NCI-H526 (cell line): ENCODE measurements at regions not wholly inside any gene's neighbourhood (a gene's known extent, or its start where the extent isn't known, plus 50 kb on each side); places are given as distances from the start of the nearest gene placed in this dataset.

Source experiments
- DNase-seq, 2 experiments: peaks; one replicate each; lab custom pipeline; 2025; lab: John Stamatoyannopoulos, UW

DNA sequence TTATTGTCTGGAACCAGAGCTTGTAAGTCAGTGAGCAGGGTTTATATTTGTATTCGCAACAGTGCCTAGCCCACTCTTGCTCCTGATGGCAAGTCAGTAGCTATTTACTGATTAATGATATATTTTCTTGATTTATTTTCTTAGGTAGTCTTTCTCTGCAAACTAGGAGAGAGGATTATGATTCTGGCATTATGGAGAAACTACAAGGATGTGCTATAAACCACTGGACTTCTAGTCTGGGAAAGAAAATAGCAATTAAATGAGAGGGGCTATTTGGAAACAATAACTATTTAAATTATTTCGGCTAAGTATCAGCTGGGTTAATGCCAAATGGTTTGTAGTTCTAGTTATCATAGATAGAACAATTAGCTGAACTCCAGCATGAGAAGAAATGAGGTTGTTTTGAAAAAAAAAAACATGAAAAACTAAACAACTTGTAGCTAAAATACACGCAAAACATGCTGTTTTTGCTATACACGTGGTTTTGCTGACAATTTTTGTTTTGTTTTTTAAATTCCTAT lies 304.9 kb upstream of the TCF21 start:
- DNase-seq: no peak

DNA sequence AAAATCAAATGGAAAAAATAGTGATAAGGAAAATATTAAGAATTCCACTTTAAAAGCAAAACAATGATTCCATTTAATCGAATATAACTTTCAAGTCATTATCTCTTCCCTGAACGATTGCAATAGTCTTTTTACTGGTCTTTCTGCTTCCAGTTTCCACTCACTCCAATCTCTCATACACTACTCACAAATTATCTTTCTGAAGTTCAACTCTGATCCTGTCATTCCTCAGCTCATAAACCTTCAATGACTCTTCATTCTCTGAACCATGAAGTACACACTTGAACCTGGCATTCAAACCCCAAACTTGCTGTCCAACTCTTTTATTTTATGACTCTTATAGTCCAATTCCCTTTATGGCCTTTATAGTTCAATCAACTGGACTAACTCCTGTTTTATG lies 304.1 kb upstream of the TCF21 start:
- DNase-seq: no peak

GRCh38 chr6:133585978-133586377 lies 302.9 kb upstream of the TCF21 start:
- DNase-seq: no peak

GRCh38 chr6:133587546-133588160 lies 301.3 kb upstream of the TCF21 start:
- no peak for DNase-seq

DNA sequence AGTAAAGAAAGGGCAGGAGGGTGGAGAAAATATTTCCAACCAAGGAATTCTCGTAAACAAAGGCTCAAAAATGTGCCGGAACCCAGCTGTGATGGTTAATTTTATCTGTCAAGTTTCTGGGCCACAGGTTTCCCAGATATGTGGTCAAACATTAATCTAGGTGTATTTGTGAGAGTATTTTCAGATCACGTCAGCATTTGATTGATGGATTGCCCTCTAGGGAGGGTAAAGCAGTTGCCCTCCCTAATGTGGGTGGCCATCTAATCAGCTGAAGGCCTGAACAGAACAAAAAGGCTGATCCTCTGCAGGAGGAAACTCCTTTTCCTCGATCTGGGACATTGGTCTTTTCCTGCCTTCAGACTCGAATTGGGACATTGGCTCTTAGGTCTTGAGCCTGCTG lies 298.7 kb upstream of the TCF21 start:
- DNase-seq: no peak

- no peak for DNase-seq
Observed at GRCh38 chr6:133590814-133591213, 298.1 kb upstream of the TCF21 start.

DNA sequence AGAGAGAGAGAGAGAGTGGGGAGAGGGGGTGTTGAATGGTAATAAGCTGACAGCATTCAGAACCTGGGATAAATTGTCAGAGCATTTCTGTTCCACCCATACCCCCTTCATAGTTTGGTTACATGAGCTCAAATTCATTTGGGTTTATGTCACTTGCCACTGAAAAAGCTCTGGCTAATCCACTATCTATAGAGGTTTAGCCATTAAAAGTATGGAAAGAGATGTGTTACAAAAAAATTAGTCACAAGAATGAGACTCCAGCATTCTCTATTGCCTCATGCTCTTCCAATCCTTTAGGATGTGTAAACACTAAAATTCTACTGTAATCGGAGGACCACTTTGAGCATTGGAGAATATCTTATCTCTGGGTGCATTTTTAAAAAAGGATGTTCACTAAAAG lies 297.6 kb upstream of the TCF21 start:
- DNase-seq: no peak

GRCh38 chr6:133594652-133595110 lies 294.2 kb upstream of the TCF21 start:
- no peak for DNase-seq

DNA sequence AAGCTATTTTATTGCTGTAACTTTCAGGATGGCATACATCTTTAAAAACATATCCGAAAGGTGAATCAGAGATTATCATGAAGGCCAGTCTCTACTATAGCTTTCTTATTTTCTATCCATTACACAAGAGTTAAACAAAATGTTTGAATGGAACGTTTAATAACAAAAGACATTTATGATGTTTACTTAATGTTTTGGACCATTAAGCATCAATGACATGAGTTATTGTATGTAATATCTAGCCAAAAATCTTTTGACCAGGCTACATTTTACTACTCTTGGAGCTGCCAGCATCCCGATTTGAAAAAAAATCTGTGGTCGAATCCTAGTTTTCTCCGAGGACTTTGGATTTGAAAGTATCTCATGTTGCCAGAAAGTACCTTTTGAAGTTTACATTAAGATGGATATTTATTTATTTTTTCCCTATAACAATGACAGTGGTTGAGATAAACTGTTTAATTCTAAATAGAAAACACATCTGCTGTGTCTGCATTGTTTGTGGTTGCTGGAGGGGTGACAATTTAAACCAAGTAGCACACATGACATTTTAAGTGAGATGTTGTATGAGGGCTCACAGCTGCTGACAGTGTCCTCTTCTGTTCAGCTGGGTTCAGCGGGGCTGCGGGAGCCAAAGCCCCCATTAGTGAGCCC lies 293.7 kb upstream of the TCF21 start:
- DNase-seq: no peak

DNA sequence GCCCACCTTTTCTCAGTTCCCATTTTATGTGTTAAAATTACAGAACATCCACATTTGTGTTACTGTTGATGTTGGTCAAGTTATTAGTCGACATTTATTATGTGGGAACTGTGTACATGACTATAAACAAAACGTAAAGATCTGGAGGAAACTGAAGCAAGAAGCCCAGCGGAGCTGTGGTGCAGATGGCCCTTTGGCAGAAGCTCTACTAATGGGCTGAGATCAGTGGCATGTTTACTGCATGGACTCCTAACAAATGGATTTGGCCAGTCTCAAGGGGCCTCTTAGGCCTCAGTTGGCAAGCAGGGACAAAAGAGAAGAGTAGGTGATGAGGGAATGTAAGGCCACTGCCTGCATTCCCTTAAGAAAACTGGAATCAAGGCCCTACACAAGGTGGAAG lies 282.1 kb upstream of the TCF21 start:
- DNase-seq: no peak

DNA sequence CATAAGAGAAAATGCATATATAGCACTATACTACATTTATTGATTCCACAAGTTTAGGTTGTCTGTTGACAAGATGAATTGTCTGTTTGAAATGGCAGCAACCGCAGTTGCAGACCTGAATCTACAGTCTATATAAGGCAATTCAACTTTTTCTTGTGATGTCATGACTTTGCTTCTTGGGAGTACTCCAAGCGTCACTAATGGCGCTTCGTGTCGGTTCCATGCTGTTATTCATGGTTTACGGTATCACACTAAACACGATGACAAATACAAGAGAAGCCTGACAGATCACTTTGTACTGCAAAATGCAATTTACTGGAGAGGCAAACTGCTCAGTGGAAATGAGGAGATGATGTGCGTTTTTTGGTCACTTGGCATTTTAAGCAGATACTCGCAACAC lies 280.3 kb upstream of the TCF21 start:
- DNase-seq: no peak

- DNase-seq: no peak
Observed at GRCh38 chr6:133609415-133610226, 279.3 kb upstream of the TCF21 start.

- DNase-seq: no peak
Observed at GRCh38 chr6:133610227-133610840, 278.6 kb upstream of the TCF21 start.

DNA sequence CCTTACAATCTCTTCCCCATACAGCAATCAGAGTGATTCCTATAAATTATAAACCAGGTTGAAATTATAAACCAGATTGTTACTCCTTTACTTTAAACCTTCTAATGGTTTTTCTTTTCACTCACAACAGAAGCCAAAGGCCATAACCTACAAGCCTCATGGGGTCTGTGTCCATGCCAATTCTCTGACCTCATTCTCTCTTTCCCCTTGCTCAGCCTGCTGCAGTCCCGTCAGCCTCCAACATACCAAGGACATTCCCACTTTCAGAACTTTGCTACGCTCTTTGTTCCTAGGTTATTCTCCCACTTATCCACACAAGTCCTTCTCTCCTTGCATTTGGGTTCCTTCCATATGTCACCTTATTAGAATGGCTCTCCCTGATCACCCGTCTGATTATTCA lies 277.9 kb upstream of the TCF21 start:
- no peak for DNase-seq

- no peak for DNase-seq
Observed at GRCh38 chr6:133612459-133612858, 276.5 kb upstream of the TCF21 start.

DNA sequence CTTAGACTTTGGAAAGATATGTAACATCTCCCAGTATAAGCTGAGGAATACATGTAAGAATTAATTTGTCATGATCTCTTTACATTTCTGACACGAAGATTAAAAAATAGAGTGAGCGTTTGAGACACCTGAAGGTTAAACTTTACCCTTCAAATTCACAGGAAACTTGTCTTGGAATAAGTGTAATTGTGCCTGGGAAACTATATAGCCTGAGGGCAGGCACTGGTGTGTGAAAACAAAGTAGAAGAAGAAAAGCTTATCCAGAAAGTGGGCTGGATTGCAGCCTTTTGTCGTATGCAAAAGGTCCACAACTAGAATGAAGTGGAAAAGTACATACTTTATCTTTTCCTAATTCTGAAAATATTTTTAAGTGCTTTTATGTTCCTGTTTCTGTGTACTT lies 275.7 kb upstream of the TCF21 start:
- DNase-seq: no peak

GRCh38 chr6:133621751-133622150 lies 267.2 kb upstream of the TCF21 start:
- peak; percentile 3 to 16 for DNase-seq

- no peak for DNase-seq
Observed at GRCh38 chr6:133623065-133623464, 265.8 kb upstream of the TCF21 start.

GRCh38 chr6:133623621-133624020 lies 265.3 kb upstream of the TCF21 start:
- DNase-seq: no peak

- no peak for DNase-seq
Observed at GRCh38 chr6:133626096-133626666, 262.7 kb upstream of the TCF21 start.

- no peak for DNase-seq
Observed at GRCh38 chr6:133629970-133630369, 258.9 kb upstream of the TCF21 start.

DNA sequence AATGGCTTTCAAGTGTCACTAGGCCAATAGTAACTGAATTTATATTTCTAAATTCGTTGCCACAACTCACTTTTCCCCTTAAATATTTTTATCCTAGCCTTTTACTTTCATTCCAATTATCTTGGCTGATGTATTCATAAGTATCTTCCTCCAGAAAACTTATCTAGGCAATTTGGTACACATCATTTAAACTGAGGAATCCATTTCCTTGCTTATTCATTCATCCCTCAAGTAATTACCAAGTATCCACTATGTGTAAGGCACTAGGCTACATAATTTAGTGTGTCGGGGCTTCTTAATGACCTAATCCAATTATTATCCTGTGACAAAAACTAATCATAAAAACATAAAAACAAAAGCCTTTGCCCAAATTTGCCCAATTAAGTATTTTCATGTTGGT lies 258.3 kb upstream of the TCF21 start:
- DNase-seq: no peak
